DOHH2 (cell line): ENCODE measurements at regions not wholly inside any gene's neighbourhood (a gene's known extent, or its start where the extent isn't known, plus 50 kb on each side); places are given as distances from the start of the nearest gene placed in this dataset.

Experiments used
- CTCF ChIP-seq: fragments of 200-600 bp; sonication (generic); IDR thresholded peaks from one replicate; pipeline ENCODE4 v1.5.1; 2014; ENCODE audit warnings: antibody characterized with exemption, mild to moderate bottlenecking, low read depth, low read length; ENCODE audit not compliant: poor library complexity, severe bottlenecking
- EZH2phosphoT487 ChIP-seq: fragments of 200-600 bp; sonication (generic); IDR thresholded peaks from 2 replicates; pipeline ENCODE4 v1.6.1; 2017; ENCODE audit warnings: borderline replicate concordance, mild to moderate bottlenecking, antibody characterized with exemption, low read length, moderate library complexity, mixed read lengths

- TF ChIP-seq CTCF (no peak), EZH2phosphoT487 (no peak)
These were observed 64.7 kb upstream of the CAV2 start for GRCh38 chr7:116434820-116435341.
